CD4-positive, CD25-positive, alpha-beta regulatory T cell (primary cell): ENCODE measurements at regions not wholly inside any gene's neighbourhood (a gene's known extent, or its start where the extent isn't known, plus 50 kb on each side); places are given as distances from the start of the nearest gene placed in this dataset.

Experiments
- ATAC-seq, 2 donors: fragments of 150-1000 bp; cut with Tn5 transposase; one replicate each; pipeline ENCODE4 v1.10.0; 2021; ENCODE audit warnings: low read depth in 2 of 2, moderate number of reproducible peaks in 2 of 2, moderate library complexity in 1 of 2
- DNase-seq, 3 donors: peaks; one replicate each; pipeline versions ENCODE4 v3.0.0 to v3.0.0-alpha.2; 2012 to 2022; ENCODE audit warnings: mixed read lengths in 1 of 3
- H3K27ac ChIP-seq: one replicate; pipeline ENCODE4 v1.7.0; 2013; ENCODE audit warnings: mild to moderate bottlenecking, low read length; ENCODE audit not compliant: insufficient read depth, poor library complexity, severe bottlenecking
- H3K27me3 ChIP-seq: one replicate; pipeline ENCODE4 v1.7.0; 2013; ENCODE audit warnings: low read length; ENCODE audit not compliant: control insufficient read depth, insufficient read depth
- H3K36me3 ChIP-seq: one replicate; pipeline ENCODE4 v1.7.0; 2013; ENCODE audit warnings: mild to moderate bottlenecking, low read length, moderate library complexity; ENCODE audit not compliant: control insufficient read depth, insufficient read depth
- H3K4me1 ChIP-seq: 2 replicates; pipeline ENCODE4 v1.7.0; 2013; ENCODE audit warnings: mild to moderate bottlenecking, low read length; ENCODE audit not compliant: insufficient read depth, control insufficient read depth, poor library complexity, severe bottlenecking
- H3K4me3 ChIP-seq: one replicate; pipeline ENCODE4 v1.7.0; 2013; ENCODE audit warnings: low read depth, mild to moderate bottlenecking, low read length, moderate library complexity
- H3K9me3 ChIP-seq, 2 experiments: 1 replicate in 1 of 2; 2 replicates in 1 of 2; pipeline ENCODE4 v1.7.0; 2013; ENCODE audit warnings: low read length in 2 of 2, mild to moderate bottlenecking in 1 of 2, moderate library complexity in 1 of 2; ENCODE audit not compliant: control insufficient read depth in 2 of 2
- H3K27ac Mint-ChIP-seq, 3 donors: one replicate each; pipeline ENCODE4 v1.8.0; 2020 to 2022; ENCODE audit warnings: mild to moderate bottlenecking in 3 of 3, mixed read lengths in 3 of 3, moderate library complexity in 2 of 3
- H3K27me3 Mint-ChIP-seq: one replicate; pipeline ENCODE4 v1.8.0; 2022; ENCODE audit warnings: mild to moderate bottlenecking, mixed read lengths
- H3K36me3 Mint-ChIP-seq: one replicate; pipeline ENCODE4 v1.8.0; 2020; ENCODE audit warnings: mixed read lengths
- H3K4me1 Mint-ChIP-seq, 4 donors: one replicate each; pipeline ENCODE4 v1.8.0; 2020 to 2022; ENCODE audit warnings: mixed read lengths in 4 of 4, mild to moderate bottlenecking in 1 of 4
- H3K4me3 Mint-ChIP-seq, 4 donors: one replicate each; pipeline ENCODE4 v1.8.0; 2020 to 2022; ENCODE audit warnings: mild to moderate bottlenecking in 4 of 4, mixed read lengths in 4 of 4, moderate library complexity in 3 of 4
- H3K9me3 Mint-ChIP-seq, 7 donors: one replicate each; pipeline ENCODE4 v1.8.0; 2020 to 2022; ENCODE audit warnings: mixed read lengths in 7 of 7, mild to moderate bottlenecking in 3 of 7, moderate library complexity in 2 of 7

GRCh38 chr11:70622091-70622490 is 223.8 kb downstream of the CTTN start:
- Histone ChIP-seq H3K27me3 (no peaks in the 10 kb centered on the region), H3K36me3 (no peaks in the 10 kb centered on the region), H3K4me1 (no peaks in the 10 kb centered on the region), H3K9me3 (no peaks in the 10 kb centered on the region), H3K4me3 (no peak overlapping the region), H3K27ac (no peak overlapping the region)
- Mint-ChIP-seq H3K9me3 (peaks cover 0 to 5% (median 0%) of the 10 kb centered on the region in 7 donors), H3K27me3 (no peaks in the 10 kb centered on the region), H3K36me3 (no peaks in the 10 kb centered on the region), H3K4me1 (no peaks in the 10 kb centered on the region), H3K4me3 (no peak overlapping the region), H3K27ac (no peak overlapping the region)
- ATAC-seq (no peak), DNase-seq (no peak)

GRCh38 chr11:70623906-70624597 is 225.7 kb downstream of the CTTN start:
- no peaks in the 10 kb centered on the region for H3K4me1 Mint-ChIP-seq
- Histone ChIP-seq H3K36me3 (no peaks in the 10 kb centered on the region), H3K9me3 (no peaks in the 10 kb centered on the region), H3K27ac (no peak overlapping the region), H3K4me3 (no peak overlapping the region), H3K4me1 (no peaks in the 10 kb centered on the region), H3K27me3 (no peaks in the 10 kb centered on the region)
- DNase-seq (no peak), ATAC-seq (no peak)
- no peaks in the 10 kb centered on the region for H3K36me3 Mint-ChIP-seq
- no peak overlapping the region for H3K4me3 Mint-ChIP-seq
- H3K27me3 Mint-ChIP-seq = no peaks in the 10 kb centered on the region
- H3K27ac Mint-ChIP-seq = no peak overlapping the region
- peaks cover 0 to 5% (median 0%) of the 10 kb centered on the region in 7 donors for H3K9me3 Mint-ChIP-seq

GRCh38 chr11:70624598-70624993 is 226.3 kb downstream of the CTTN start:
- Mint-ChIP-seq H3K27ac (no peak overlapping the region), H3K4me3 (no peak overlapping the region), H3K27me3 (no peaks in the 10 kb centered on the region), H3K9me3 (peaks cover 0 to 5% (median 0%) of the 10 kb centered on the region in 7 donors), H3K36me3 (no peaks in the 10 kb centered on the region), H3K4me1 (no peaks in the 10 kb centered on the region)
- no peaks in the 10 kb centered on the region for H3K4me1 ChIP-seq
- no peaks in the 10 kb centered on the region for H3K9me3 ChIP-seq
- no peaks in the 10 kb centered on the region for H3K27me3 ChIP-seq
- no peak overlapping the region for H3K4me3 ChIP-seq
- H3K36me3 ChIP-seq = no peaks in the 10 kb centered on the region
- ATAC-seq (no peak), DNase-seq (no peak)
- H3K27ac ChIP-seq = no peak overlapping the region

GRCh38 chr11:70625051-70625450 is 226.7 kb downstream of the CTTN start:
- no peaks in the 10 kb centered on the region for H3K27me3 Mint-ChIP-seq
- no peak overlapping the region for H3K4me3 Mint-ChIP-seq
- peaks cover 0 to 5% (median 0%) of the 10 kb centered on the region in 7 donors for H3K9me3 Mint-ChIP-seq
- H3K27ac Mint-ChIP-seq = no peak overlapping the region
- Histone ChIP-seq H3K4me1 (no peaks in the 10 kb centered on the region), H3K27ac (no peak overlapping the region), H3K36me3 (no peaks in the 10 kb centered on the region), H3K9me3 (no peaks in the 10 kb centered on the region), H3K27me3 (no peaks in the 10 kb centered on the region), H3K4me3 (no peak overlapping the region)
- no peaks in the 10 kb centered on the region for H3K36me3 Mint-ChIP-seq
- no peak for DNase-seq
- no peaks in the 10 kb centered on the region for H3K4me1 Mint-ChIP-seq
- ATAC-seq = no peak

- peaks cover 0 to under 1% (median 0%) of the 10 kb centered on the region in 7 donors for H3K9me3 Mint-ChIP-seq
- DNase-seq = no peak
- Histone ChIP-seq H3K9me3 (no peaks in the 10 kb centered on the region), H3K27me3 (no peaks in the 10 kb centered on the region), H3K36me3 (no peaks in the 10 kb centered on the region), H3K4me1 (no peaks in the 10 kb centered on the region), H3K27ac (no peak overlapping the region), H3K4me3 (no peak overlapping the region)
- no peaks in the 10 kb centered on the region for H3K27me3 Mint-ChIP-seq
- no peak overlapping the region for H3K4me3 Mint-ChIP-seq
- no peaks in the 10 kb centered on the region for H3K36me3 Mint-ChIP-seq
- no peak for ATAC-seq
- no peaks in the 10 kb centered on the region for H3K4me1 Mint-ChIP-seq
- no peak overlapping the region for H3K27ac Mint-ChIP-seq
Measured at GRCh38 chr11:70625582-70626518, 227.5 kb downstream of the CTTN start.

- no peak for DNase-seq
- no peak overlapping the region for H3K4me3 ChIP-seq
- Mint-ChIP-seq H3K9me3 (no peaks in the 10 kb centered on the region), H3K36me3 (no peaks in the 10 kb centered on the region), H3K4me1 (no peaks in the 10 kb centered on the region), H3K27me3 (no peaks in the 10 kb centered on the region), H3K4me3 (no peak overlapping the region), H3K27ac (no peak overlapping the region)
- ATAC-seq = no peak
- no peaks in the 10 kb centered on the region for H3K4me1 ChIP-seq
- H3K36me3 ChIP-seq = no peaks in the 10 kb centered on the region
- no peak overlapping the region for H3K27ac ChIP-seq
- H3K27me3 ChIP-seq = no peaks in the 10 kb centered on the region
- H3K9me3 ChIP-seq = no peaks in the 10 kb centered on the region
Measured at GRCh38 chr11:70627219-70627618, 228.9 kb downstream of the CTTN start.

GRCh38 chr11:70628176-70628854 is 230.0 kb downstream of the CTTN start:
- Histone ChIP-seq H3K27me3 (no peaks in the 10 kb centered on the region), H3K27ac (no peak overlapping the region), H3K4me1 (no peaks in the 10 kb centered on the region), H3K9me3 (no peaks in the 10 kb centered on the region), H3K4me3 (no peak overlapping the region), H3K36me3 (no peaks in the 10 kb centered on the region)
- Mint-ChIP-seq H3K4me1 (no peaks in the 10 kb centered on the region), H3K27ac (no peak overlapping the region), H3K36me3 (no peaks in the 10 kb centered on the region), H3K4me3 (no peak overlapping the region), H3K27me3 (no peaks in the 10 kb centered on the region), H3K9me3 (peaks cover 0 to 2% (median 0%) of the 10 kb centered on the region in 7 donors)
- ATAC-seq (no peak), DNase-seq (no peak)
